ENCODE measurements at regions not wholly inside any gene's neighbourhood (a gene's known extent, or its start where the extent isn't known, plus 50 kb on each side); places are given as distances from the start of the nearest gene placed in this dataset.

GRCh38 chr19:27997069-27997468 lies 1215.9 kb downstream of the UQCRFS1 start:
- no peak for TF ChIP-seq CTCF (IDR thresholded peaks at IDR 0.05; ENCODE audit: low read depth, low read length)
- DNase-seq (ENCODE audit: extremely low read depth, low read depth): no peak

GRCh38 chr19:27993619-27994570 lies 1219.1 kb downstream of the UQCRFS1 start:
- TF ChIP-seq CTCF (IDR thresholded peaks at IDR 0.05; ENCODE audit: low read depth, low read length): no peak
- no peak for DNase-seq (ENCODE audit: extremely low read depth, low read depth)

DNA sequence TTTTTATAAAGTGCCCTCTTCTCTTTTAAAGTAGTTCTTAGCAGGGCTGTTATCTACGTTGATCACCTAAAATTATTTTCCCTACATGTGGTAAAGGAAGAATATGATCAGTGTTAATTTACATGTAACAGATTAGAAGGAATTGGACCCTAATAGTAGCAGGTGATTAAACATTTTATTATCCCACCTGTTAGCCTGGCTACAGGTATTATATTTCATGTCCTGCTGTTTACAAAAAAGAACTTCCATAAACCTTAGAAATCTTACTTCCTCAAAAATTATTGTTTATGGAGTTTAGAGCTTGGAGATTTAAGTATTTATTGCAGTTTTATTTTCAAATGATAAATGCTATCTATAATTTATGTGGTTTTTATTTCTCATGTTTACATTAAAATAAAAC lies 1226.7 kb downstream of the UQCRFS1 start:
- no peak for TF ChIP-seq CTCF (IDR thresholded peaks at IDR 0.05; ENCODE audit: low read depth, low read length)
- DNase-seq (ENCODE audit: extremely low read depth, low read depth): no peak

DNA sequence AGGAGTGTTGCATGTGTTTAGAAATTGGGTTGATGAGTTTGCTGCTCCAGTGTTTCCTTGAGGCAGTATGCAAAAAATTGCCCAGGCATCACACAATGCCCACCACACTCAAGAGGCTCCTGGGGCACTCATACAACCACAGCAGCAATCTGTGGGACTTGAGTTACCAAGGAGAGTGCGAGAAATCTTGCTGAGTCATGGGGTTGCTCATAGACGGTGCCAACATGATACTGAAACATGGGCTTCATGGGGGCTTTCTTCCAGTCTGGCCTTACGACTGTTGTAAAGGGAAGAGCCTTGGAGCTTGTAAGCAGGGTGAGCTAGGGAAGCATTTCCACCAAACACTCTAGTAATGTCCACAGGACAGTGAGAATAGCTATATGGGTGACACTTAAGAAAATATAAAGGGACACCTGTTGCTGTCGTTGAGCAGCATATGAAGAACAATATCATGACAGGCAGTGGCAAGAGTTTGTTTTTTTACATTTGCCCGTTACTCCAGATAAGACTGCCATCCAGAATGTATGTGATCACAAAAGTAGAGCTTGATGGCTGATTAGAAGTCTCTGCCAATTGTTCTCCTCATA lies 1237.4 kb downstream of the UQCRFS1 start:
- no peak for TF ChIP-seq CTCF (IDR thresholded peaks at IDR 0.05; ENCODE audit: low read depth, low read length)
- no peak for DNase-seq (ENCODE audit: extremely low read depth, low read depth)

DNA sequence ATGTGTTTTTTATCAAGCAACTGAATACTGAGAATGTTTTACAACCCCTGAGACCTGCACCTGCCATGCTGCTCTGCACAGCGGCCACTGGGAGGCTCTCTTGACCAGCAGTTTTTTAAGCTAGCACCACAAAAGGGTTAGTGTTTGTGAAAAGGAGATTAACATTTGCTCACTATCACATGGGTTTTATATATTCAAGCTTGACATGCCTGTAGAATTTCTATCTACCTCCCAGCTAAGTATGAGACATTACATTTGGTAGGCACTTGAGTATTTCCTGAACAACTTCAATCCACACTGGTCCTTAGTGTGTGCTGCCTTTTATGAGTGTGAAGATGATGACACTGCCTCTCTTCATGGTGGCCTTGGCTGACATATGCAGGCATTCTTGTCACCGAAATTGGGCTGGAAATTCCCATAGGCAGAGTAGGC lies 1238.9 kb downstream of the UQCRFS1 start:
- TF ChIP-seq CTCF (IDR thresholded peaks at IDR 0.05; ENCODE audit: low read depth, low read length): peak; percentile 47
- no peak for DNase-seq (ENCODE audit: extremely low read depth, low read depth)

GRCh38 chr19:27972291-27973040 lies 1240.5 kb downstream of the UQCRFS1 start:
- TF ChIP-seq CTCF (IDR thresholded peaks at IDR 0.05; ENCODE audit: low read depth, low read length): no peak
- no peak for DNase-seq (ENCODE audit: extremely low read depth, low read depth)

Data from AG09319 (cell line).